Naive thymus-derived CD4-positive, alpha-beta T cell (primary cell): ENCODE measurements at regions not wholly inside any gene's neighbourhood (a gene's known extent, or its start where the extent isn't known, plus 50 kb on each side); places are given as distances from the start of the nearest gene placed in this dataset.

Experiments used
- ATAC-seq: fragments of 150-1000 bp; cut with Tn5 transposase; 2 replicates; pipeline ENCODE4 v1.10.0; 2021; ENCODE audit warnings: mild to moderate bottlenecking, moderate library complexity
- CTCF ChIA-PET: fragments of 350-600 bp; sonication (Branson Sonifier 250); formaldehyde crosslinking; loops from one replicate; lab custom pipeline; 2021; ENCODE audit warnings: antibody characterized with exemption; lab: Charles Lee
- POLR2A ChIA-PET: fragments of 350-600 bp; sonication (Branson Sonifier 250); formaldehyde crosslinking; loops from one replicate; lab custom pipeline; 2021; ENCODE audit warnings: antibody characterized with exemption, inconsistent platforms; lab: Charles Lee
- DNase-seq, 9 donors: peaks; one replicate each; pipeline versions ENCODE4 v3.0.0 to v3.0.0-alpha.2; 2020 to 2022; ENCODE audit warnings: mixed read lengths in 1 of 9
- H3K27ac ChIP-seq: one replicate; pipeline ENCODE4 v1.7.0; 2013; ENCODE audit warnings: mild to moderate bottlenecking, low read depth, low read length, moderate library complexity
- H3K27me3 ChIP-seq, 2 donors: one replicate each; pipeline ENCODE4 v1.7.0; 2013; ENCODE audit warnings: low read length in 2 of 2, mild to moderate bottlenecking in 2 of 2, moderate library complexity in 2 of 2; ENCODE audit not compliant: control insufficient read depth in 2 of 2, insufficient read depth in 2 of 2
- H3K36me3 ChIP-seq, 3 experiments: 1 replicate in 2 of 3; 2 replicates in 1 of 3; pipeline ENCODE4 v1.7.0; 2013; ENCODE audit warnings: low read length in 3 of 3, mild to moderate bottlenecking in 3 of 3, moderate library complexity in 1 of 3; ENCODE audit not compliant: insufficient read depth in 3 of 3, control insufficient read depth in 2 of 3
- H3K4me1 ChIP-seq, 2 donors: one replicate each; pipeline ENCODE4 v1.7.0; 2013; ENCODE audit warnings: low read length in 2 of 2, mild to moderate bottlenecking in 2 of 2, moderate library complexity in 1 of 2; ENCODE audit not compliant: control insufficient read depth in 2 of 2, insufficient read depth in 2 of 2
- H3K4me3 ChIP-seq: 2 replicates; pipeline ENCODE4 v1.7.0; 2013; ENCODE audit warnings: mild to moderate bottlenecking, low read length
- H3K9me3 ChIP-seq, 3 experiments: 1 replicate in 2 of 3; 2 replicates in 1 of 3; pipeline ENCODE4 v1.7.0; 2013; ENCODE audit warnings: low read length in 3 of 3; ENCODE audit not compliant: control insufficient read depth in 2 of 3
- H3K27ac Mint-ChIP-seq, 9 donors: one replicate each; pipeline ENCODE4 v1.8.0; 2020 to 2022; ENCODE audit warnings: mixed read lengths in 9 of 9, mild to moderate bottlenecking in 8 of 9, moderate library complexity in 5 of 9, inconsistent platforms in 2 of 9
- H3K27me3 Mint-ChIP-seq, 5 donors: one replicate each; pipeline ENCODE4 v1.8.0; 2021 to 2022; ENCODE audit warnings: mixed read lengths in 5 of 5, mild to moderate bottlenecking in 1 of 5
- H3K36me3 Mint-ChIP-seq, 5 donors: one replicate each; pipeline ENCODE4 v1.8.0; 2020 to 2022; ENCODE audit warnings: mixed read lengths in 5 of 5, mild to moderate bottlenecking in 3 of 5, inconsistent platforms in 1 of 5
- H3K4me1 Mint-ChIP-seq, 7 donors: one replicate each; pipeline ENCODE4 v1.8.0; 2020 to 2022; ENCODE audit warnings: mixed read lengths in 7 of 7, mild to moderate bottlenecking in 3 of 7, inconsistent platforms in 1 of 7
- H3K4me3 Mint-ChIP-seq, 10 donors: one replicate each; pipeline ENCODE4 v1.8.0; 2020 to 2022; ENCODE audit warnings: mild to moderate bottlenecking in 10 of 10, mixed read lengths in 10 of 10, moderate library complexity in 6 of 10, inconsistent platforms in 2 of 10
- H3K9me3 Mint-ChIP-seq, 11 donors: one replicate each; pipeline ENCODE4 v1.8.0; 2020 to 2022; ENCODE audit warnings: mixed read lengths in 11 of 11, mild to moderate bottlenecking in 4 of 11, inconsistent platforms in 1 of 11, moderate library complexity in 1 of 11
- intact Hi-C, 2 donors: fragments of 100-400 bp; cut with micrococcal nuclease; formaldehyde crosslinking; loops; one replicate each; pipeline ENCODE4 v1.15.1; 2023

DNA sequence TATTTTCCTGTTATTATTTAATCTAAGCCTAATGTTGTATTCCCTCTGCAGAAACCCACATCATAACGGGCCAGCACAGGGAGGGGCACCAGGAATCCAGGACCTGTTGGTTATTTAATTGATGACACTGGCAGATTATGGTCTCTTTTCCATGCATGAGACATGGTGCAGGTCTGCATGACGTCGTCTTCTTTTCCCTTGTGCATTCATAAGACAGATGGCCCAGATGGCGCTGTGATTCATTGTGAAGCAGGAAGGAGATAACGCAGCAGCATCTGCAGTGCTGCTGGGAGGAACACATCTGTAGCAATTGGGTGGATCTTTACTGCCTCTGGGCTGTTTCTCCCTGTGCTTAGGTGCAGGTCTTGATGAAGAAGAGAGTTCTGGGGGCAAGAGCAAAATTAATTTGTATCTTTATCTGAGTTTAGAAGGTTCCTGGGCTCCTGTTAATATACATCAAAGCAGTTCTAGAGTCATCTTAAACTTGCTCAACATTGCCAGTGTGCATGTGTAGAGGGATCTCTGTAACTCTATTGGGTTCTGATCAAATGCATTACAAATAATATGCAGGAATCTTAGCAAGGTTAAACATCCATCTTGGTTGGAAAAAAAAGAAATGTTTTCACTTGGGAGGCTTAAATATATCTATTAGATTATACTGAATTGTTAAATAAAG lies 176.1 kb downstream of the PCSK1 start:
- POLR2A ChIA-PET: no interaction called here

DNA sequence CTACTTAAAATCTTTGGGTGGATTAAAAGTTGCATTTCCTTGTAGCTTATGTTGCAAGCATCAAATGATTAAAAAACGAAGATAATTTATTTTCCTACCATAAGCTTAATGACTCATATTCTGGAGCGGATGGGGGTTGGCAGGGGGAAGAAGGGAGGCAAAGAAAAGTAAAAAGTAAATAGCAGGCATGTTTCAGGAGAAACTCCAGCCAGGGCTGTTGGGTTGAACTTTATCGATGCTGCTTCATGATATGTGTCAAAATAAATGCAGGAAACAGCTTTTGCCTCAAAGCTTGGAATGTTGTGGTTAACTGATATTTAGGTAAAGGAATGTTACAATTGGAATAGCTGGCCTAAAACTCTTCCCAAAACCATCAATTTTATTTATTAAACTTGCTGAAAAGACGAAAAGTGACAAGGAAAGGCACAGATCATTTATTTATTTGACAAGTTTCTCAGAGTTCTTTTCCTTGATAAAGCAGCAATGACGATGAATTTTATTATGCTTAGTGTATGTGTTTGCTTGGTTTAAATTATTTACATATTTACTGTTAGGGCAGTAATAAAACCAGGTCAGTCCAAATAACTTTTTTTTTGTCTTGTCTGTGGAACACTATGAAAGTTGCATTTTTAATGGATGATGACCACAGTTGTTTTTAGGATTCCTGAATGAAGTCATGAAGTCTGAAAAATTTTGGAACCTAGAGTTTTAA lies 177.9 kb downstream of the PCSK1 start:
- Mint-ChIP-seq H3K4me1 (peaks cover 0 to 3% (median 0%) of the 10 kb centered on the region in 7 donors), H3K36me3 (no peaks in the 10 kb centered on the region), H3K4me3 (no peak overlapping the region), H3K27me3 (peaks cover 0 to 30% (median 20%) of the 10 kb centered on the region in 5 donors), H3K27ac (no peak overlapping the region), H3K9me3 (no peaks in the 10 kb centered on the region)
- Histone ChIP-seq H3K27ac (no peak overlapping the region), H3K4me3 (no peak overlapping the region), H3K9me3 (no peaks in the 10 kb centered on the region), H3K27me3 (no peaks in the 10 kb centered on the region), H3K4me1 (no peaks in the 10 kb centered on the region), H3K36me3 (no peaks in the 10 kb centered on the region)
- intact Hi-C loops: no loop called here
- DNase-seq: no peak
- POLR2A ChIA-PET: no interaction called here
- CTCF ChIA-PET: no interaction called here
- ATAC-seq: no peak

More for the DNA sequence above, 176.1 kb downstream of the PCSK1 start:
- H3K27me3 ChIP-seq: no peaks in the 10 kb centered on the region
- H3K9me3 Mint-ChIP-seq: no peaks in the 10 kb centered on the region
- no peaks in the 10 kb centered on the region for H3K36me3 ChIP-seq
- no peak overlapping the region for H3K4me3 ChIP-seq
- peaks cover 0 to 3% (median 0%) of the 10 kb centered on the region in 7 donors for H3K4me1 Mint-ChIP-seq
- ATAC-seq (no peak), DNase-seq (no peak)
- no peak overlapping the region for H3K27ac ChIP-seq
- H3K4me1 ChIP-seq: no peaks in the 10 kb centered on the region
- no peaks in the 10 kb centered on the region for H3K36me3 Mint-ChIP-seq
- no peak overlapping the region for H3K27ac Mint-ChIP-seq
- H3K27me3 Mint-ChIP-seq: peaks cover 0 to 29% (median 11%) of the 10 kb centered on the region in 5 donors
- no peaks in the 10 kb centered on the region for H3K9me3 ChIP-seq
- CTCF ChIA-PET: no interaction called here
- intact Hi-C loops: no loop called here
- no peak overlapping the region for H3K4me3 Mint-ChIP-seq

DNA sequence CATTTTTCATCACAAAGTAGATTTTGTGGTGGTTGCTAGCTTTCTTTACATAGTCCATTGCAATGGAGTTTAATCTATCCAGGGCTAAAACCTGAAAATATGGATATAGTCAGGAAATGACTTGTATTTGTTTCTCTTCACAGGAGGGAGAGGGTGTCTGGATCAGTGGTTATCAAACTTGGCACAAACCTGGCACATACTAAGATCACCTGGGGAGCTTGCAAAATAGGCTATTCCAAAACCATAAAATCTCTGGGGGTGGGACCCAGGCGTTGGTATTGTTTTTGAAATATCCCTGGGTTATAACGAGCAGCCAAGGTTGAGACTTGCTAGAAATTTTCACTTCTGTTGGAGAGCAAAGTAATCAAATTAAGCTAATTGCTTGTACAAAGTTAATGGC lies 179.9 kb downstream of the PCSK1 start:
- Histone ChIP-seq H3K4me3 (no peak overlapping the region), H3K27me3 (no peaks in the 10 kb centered on the region), H3K36me3 (no peaks in the 10 kb centered on the region), H3K27ac (no peak overlapping the region), H3K4me1 (no peaks in the 10 kb centered on the region), H3K9me3 (no peaks in the 10 kb centered on the region)
- H3K27me3 Mint-ChIP-seq: peaks cover 0 to 33% (median 21%) of the 10 kb centered on the region in 5 donors
- no peak overlapping the region for H3K27ac Mint-ChIP-seq
- intact Hi-C loops: no loop called here
- no peaks in the 10 kb centered on the region for H3K9me3 Mint-ChIP-seq
- DNase-seq (no peak), ATAC-seq (no peak)
- POLR2A ChIA-PET: no interaction called here
- CTCF ChIA-PET: no interaction called here
- no peaks in the 10 kb centered on the region for H3K4me1 Mint-ChIP-seq
- H3K36me3 Mint-ChIP-seq: no peaks in the 10 kb centered on the region
- no peak overlapping the region for H3K4me3 Mint-ChIP-seq

DNA sequence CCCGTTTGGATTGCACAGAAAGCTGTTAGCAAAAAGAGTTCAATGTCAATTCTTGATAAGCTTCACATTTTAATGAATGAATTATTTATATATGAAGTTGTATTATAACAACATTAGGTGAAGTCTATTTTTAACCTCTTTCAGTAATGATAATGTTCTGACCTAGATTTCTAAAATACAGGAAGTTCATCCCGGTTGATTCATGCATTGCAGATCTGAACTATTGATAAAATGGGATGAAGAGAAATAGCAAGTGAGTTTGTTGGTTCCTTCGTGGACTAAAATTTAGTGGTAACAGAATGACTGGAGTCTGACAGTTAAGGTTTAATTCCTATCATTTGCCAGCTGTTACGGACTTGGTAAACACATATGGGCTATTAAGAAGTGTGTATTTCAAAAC lies 180.5 kb downstream of the PCSK1 start:
- Mint-ChIP-seq H3K36me3 (no peaks in the 10 kb centered on the region), H3K27ac (no peak overlapping the region), H3K4me3 (no peak overlapping the region), H3K4me1 (no peaks in the 10 kb centered on the region), H3K9me3 (no peaks in the 10 kb centered on the region), H3K27me3 (peaks cover under 1 to 34% (median 21%) of the 10 kb centered on the region in 5 donors)
- H3K27ac ChIP-seq: no peak overlapping the region
- ChIA-PET CTCF (no interaction called here), POLR2A (no interaction called here)
- H3K27me3 ChIP-seq: no peaks in the 10 kb centered on the region
- DNase-seq: no peak
- no peaks in the 10 kb centered on the region for H3K36me3 ChIP-seq
- intact Hi-C loops: no loop called here
- no peak overlapping the region for H3K4me3 ChIP-seq
- no peaks in the 10 kb centered on the region for H3K4me1 ChIP-seq
- ATAC-seq: no peak
- no peaks in the 10 kb centered on the region for H3K9me3 ChIP-seq

- CTCF ChIA-PET: no interaction called here
Measured at GRCh38 chr5:96250782-96251181, 182.3 kb downstream of the PCSK1 start.

GRCh38 chr5:96248131-96248530 lies 184.9 kb downstream of the PCSK1 start:
- intact Hi-C loops: no loop called here
- POLR2A ChIA-PET: no interaction called here
- CTCF ChIA-PET: no interaction called here

More at GRCh38 chr5:96250782-96251181, 182.3 kb downstream of the PCSK1 start:
- no peaks in the 10 kb centered on the region for H3K36me3 Mint-ChIP-seq
- Histone ChIP-seq H3K4me1 (no peaks in the 10 kb centered on the region), H3K4me3 (no peak overlapping the region), H3K9me3 (no peaks in the 10 kb centered on the region), H3K36me3 (no peaks in the 10 kb centered on the region), H3K27me3 (no peaks in the 10 kb centered on the region), H3K27ac (no peak overlapping the region)
- intact Hi-C loops: no loop called here
- DNase-seq (no peak), ATAC-seq (no peak)
- POLR2A ChIA-PET: no interaction called here
- no peaks in the 10 kb centered on the region for H3K9me3 Mint-ChIP-seq
- no peaks in the 10 kb centered on the region for H3K4me1 Mint-ChIP-seq
- H3K27ac Mint-ChIP-seq: no peak overlapping the region
- H3K27me3 Mint-ChIP-seq: peaks cover 9 to 34% (median 21%) of the 10 kb centered on the region in 5 donors
- no peak overlapping the region for H3K4me3 Mint-ChIP-seq

DNA sequence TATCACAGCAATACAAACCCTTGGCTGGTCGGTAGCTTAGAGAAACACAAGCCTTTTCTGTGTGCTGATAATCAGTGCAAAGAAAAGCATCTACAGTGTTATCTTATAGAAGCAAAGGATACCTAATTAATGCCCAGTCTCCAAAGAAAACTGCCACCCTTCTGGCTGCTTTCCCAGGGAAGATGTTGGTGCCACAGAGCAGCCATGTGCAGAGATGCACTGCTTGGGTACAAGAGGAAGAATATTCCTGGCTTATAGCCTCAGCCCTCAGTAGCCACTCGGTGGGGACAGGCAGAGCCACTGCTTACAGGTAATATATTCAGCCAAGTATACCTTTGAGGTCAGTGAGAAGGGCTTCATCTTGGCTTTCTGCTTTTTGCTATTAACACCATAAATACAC lies 185.3 kb downstream of the PCSK1 start:
- H3K4me1 ChIP-seq: no peaks in the 10 kb centered on the region
- no peaks in the 10 kb centered on the region for H3K36me3 ChIP-seq
- ATAC-seq (no peak), DNase-seq (no peak)
- intact Hi-C loops: no loop called here
- H3K4me3 ChIP-seq: no peak overlapping the region
- Mint-ChIP-seq H3K27ac (no peak overlapping the region), H3K27me3 (peaks cover 13 to 41% (median 36%) of the 10 kb centered on the region in 5 donors), H3K36me3 (no peaks in the 10 kb centered on the region), H3K9me3 (peaks cover 0 to 4% (median 0%) of the 10 kb centered on the region in 11 donors), H3K4me1 (no peaks in the 10 kb centered on the region), H3K4me3 (no peak overlapping the region)
- ChIA-PET POLR2A (no interaction called here), CTCF (no interaction called here)
- no peaks in the 10 kb centered on the region for H3K27me3 ChIP-seq
- no peaks in the 10 kb centered on the region for H3K9me3 ChIP-seq
- no peak overlapping the region for H3K27ac ChIP-seq

More at GRCh38 chr5:96248131-96248530, 184.9 kb downstream of the PCSK1 start:
- Histone ChIP-seq H3K36me3 (no peaks in the 10 kb centered on the region), H3K4me3 (no peak overlapping the region), H3K27ac (no peak overlapping the region), H3K9me3 (no peaks in the 10 kb centered on the region), H3K27me3 (no peaks in the 10 kb centered on the region), H3K4me1 (no peaks in the 10 kb centered on the region)
- no peaks in the 10 kb centered on the region for H3K36me3 Mint-ChIP-seq
- no peaks in the 10 kb centered on the region for H3K4me1 Mint-ChIP-seq
- ATAC-seq (no peak), DNase-seq (no peak)
- H3K27me3 Mint-ChIP-seq: peaks cover 14 to 36% (median 36%) of the 10 kb centered on the region in 5 donors
- H3K9me3 Mint-ChIP-seq: peaks cover 0 to 4% (median 0%) of the 10 kb centered on the region in 11 donors
- H3K27ac Mint-ChIP-seq: no peak overlapping the region
- H3K4me3 Mint-ChIP-seq: no peak overlapping the region
